ENCODE measurements at regions not wholly inside any gene's neighbourhood (a gene's known extent, or its start where the extent isn't known, plus 50 kb on each side); places are given as distances from the start of the nearest gene placed in this dataset.

DNA sequence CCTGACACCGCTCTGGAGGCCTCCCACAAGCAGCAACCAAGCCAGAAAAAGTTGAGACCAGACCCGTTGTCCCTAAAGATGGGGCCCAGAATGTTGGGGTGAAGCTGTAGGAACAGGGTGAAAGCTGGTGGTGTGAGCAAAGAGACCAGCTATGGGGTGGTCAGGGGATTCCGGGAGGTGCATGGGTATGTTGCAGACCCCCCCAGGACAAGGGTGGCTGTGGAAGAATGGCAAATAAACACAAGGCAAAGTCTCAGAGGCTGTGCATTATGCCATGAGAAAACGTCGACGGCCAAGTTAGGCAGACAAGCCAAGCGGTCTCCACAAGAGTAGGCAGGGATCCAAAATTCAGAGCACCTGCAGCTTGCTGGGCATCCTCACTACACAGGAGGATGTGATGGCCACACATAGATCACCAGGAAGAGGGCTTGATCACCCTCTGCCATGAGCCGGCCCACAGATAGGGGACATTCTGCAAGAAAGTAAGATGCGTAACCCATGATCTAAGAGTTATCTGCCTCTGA is 58.8 kb upstream of the KCNA1 start:
- Mint-ChIP-seq H3K4me3 (no peak overlapping the region), H3K9me3 (no peaks in the 10 kb centered on the region), H3K4me1 (peaks cover 3 to 12% (median 7%) of the 10 kb centered on the region in 4 donors), H3K36me3 (no peaks in the 10 kb centered on the region), H3K27ac (no peak overlapping the region), H3K27me3 (peaks cover 10% of the 10 kb centered on the region)
- peaks cover 3% of the 10 kb centered on the region for H3K4me1 ChIP-seq (ENCODE audit: control insufficient read depth, insufficient read depth, low read length, poor library complexity, severe bottlenecking)
- H3K27me3 ChIP-seq (ENCODE audit: control insufficient read depth, insufficient read depth, low read length) = no peaks in the 10 kb centered on the region
- H3K4me3 ChIP-seq (ENCODE audit: low read depth, low read length) = no peak overlapping the region
- H3K27ac ChIP-seq (ENCODE audit: insufficient read depth, low read length, poor library complexity, severe bottlenecking) = no peak overlapping the region
- no peaks in the 10 kb centered on the region for H3K9me3 ChIP-seq (ENCODE audit: control insufficient read depth in 2 of 2, low read length in 2 of 2)
- no peak for ATAC-seq (ENCODE audit: low read depth in 2 of 2)
- H3K36me3 ChIP-seq (ENCODE audit: control insufficient read depth, insufficient read depth, low read length) = no peaks in the 10 kb centered on the region
- DNase-seq = no peak

DNA sequence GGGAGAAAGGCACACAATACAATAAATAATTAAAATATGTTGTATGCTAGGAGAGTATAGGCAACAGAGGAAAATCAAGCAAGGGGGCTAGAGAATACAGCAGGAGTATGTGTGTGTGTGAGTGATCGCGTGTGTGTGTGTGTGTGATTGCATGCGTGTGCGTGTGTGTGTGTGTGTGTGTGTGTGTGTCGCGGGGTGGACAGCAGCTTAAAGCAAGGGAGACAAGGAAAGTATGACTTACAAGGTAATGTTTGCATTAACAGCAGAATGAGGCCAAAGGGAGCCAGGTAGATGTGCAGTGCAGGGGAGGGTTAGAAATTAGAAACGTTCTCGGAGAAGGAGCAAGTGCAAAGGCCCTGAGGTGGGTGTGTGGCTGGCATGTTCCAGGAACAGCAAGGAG is 57.4 kb upstream of the KCNA1 start:
- Histone ChIP-seq H3K4me3 (ENCODE audit: low read depth, low read length) (no peak overlapping the region), H3K36me3 (ENCODE audit: control insufficient read depth, insufficient read depth, low read length) (no peaks in the 10 kb centered on the region), H3K27ac (ENCODE audit: insufficient read depth, low read length, poor library complexity, severe bottlenecking) (no peak overlapping the region), H3K27me3 (ENCODE audit: control insufficient read depth, insufficient read depth, low read length) (no peaks in the 10 kb centered on the region), H3K4me1 (ENCODE audit: control insufficient read depth, insufficient read depth, low read length, poor library complexity, severe bottlenecking) (peaks cover 3% of the 10 kb centered on the region), H3K9me3 (ENCODE audit: control insufficient read depth in 2 of 2, low read length in 2 of 2) (no peaks in the 10 kb centered on the region)
- DNase-seq (no peak), ATAC-seq (ENCODE audit: low read depth in 2 of 2) (no peak)
- no peaks in the 10 kb centered on the region for H3K36me3 Mint-ChIP-seq
- H3K27me3 Mint-ChIP-seq = peaks cover 19% of the 10 kb centered on the region
- H3K4me3 Mint-ChIP-seq = no peak overlapping the region
- H3K9me3 Mint-ChIP-seq = no peaks in the 10 kb centered on the region
- no peak overlapping the region for H3K27ac Mint-ChIP-seq
- peaks cover 3 to 17% (median 10%) of the 10 kb centered on the region in 4 donors for H3K4me1 Mint-ChIP-seq

DNA sequence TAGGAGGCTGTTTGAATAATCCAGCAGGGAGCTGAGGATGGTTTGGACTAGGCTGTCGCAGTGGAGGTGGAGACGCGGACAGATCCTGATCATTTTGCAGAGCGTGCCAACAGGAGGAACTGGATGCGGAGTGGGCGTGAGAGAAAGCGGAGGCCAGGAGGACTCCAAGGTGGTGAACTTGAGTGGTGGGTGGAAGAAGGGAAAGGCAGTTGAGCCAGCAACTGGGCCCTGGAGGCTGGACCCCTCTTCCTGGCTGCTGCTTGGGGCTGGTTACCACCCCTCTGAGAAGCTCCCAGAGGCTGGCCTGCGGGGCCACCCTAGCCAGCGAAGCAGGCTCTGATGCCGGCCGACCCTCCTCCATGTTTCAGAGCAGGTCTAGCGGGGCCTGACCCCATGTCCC is 56.8 kb upstream of the KCNA1 start:
- Histone ChIP-seq H3K27me3 (ENCODE audit: control insufficient read depth, insufficient read depth, low read length) (no peaks in the 10 kb centered on the region), H3K36me3 (ENCODE audit: control insufficient read depth, insufficient read depth, low read length) (no peaks in the 10 kb centered on the region), H3K27ac (ENCODE audit: insufficient read depth, low read length, poor library complexity, severe bottlenecking) (no peak overlapping the region), H3K9me3 (ENCODE audit: control insufficient read depth in 2 of 2, low read length in 2 of 2) (no peaks in the 10 kb centered on the region), H3K4me3 (ENCODE audit: low read depth, low read length) (no peak overlapping the region), H3K4me1 (ENCODE audit: control insufficient read depth, insufficient read depth, low read length, poor library complexity, severe bottlenecking) (peaks cover 5% of the 10 kb centered on the region)
- Mint-ChIP-seq H3K4me1 (peaks cover 3 to 22% (median 14%) of the 10 kb centered on the region in 4 donors), H3K4me3 (no peak overlapping the region), H3K27ac (no peak overlapping the region), H3K9me3 (no peaks in the 10 kb centered on the region), H3K36me3 (no peaks in the 10 kb centered on the region), H3K27me3 (peaks cover 25% of the 10 kb centered on the region)
- ATAC-seq (ENCODE audit: low read depth in 2 of 2) (no peak), DNase-seq (no peak)

DNA sequence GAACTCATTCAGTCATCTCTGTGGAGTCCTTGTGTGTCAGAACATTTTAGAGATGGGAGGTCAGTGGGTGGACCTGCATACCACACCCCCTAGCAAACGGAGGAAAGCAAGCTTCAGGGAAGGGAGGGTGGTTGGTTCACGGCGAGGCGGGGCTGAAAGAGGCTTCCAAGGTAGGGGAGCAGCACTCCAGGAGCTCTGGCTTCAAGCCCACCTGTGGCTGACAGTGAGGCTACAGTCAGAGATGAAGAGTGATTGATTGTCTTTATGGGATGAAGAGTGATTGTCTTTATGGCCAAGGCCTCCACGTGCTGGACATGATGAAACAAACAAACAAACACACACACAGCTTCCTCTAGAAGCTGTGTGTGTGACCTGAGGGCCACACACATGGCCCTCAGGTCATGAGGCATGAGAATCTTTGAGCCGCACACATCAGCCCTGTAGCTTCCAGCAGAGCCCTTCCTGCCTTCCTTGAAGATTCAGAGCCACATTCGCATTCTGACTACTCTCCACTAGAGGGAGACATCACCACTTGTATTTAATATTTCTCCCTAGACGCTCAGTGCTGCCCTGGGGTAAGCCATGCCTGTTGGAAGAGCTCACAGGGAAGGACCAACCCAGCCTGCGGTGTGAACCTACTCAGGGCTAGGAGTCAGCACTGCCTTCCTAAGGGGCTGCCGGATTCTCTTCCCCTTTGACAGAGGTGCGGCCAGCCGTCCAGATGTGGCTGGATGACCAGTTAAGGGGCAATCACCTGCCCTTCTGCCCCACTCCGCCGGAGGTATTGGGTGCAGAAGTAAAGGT is 54.4 kb upstream of the KCNA1 start:
- no peaks in the 10 kb centered on the region for H3K9me3 Mint-ChIP-seq
- Histone ChIP-seq H3K4me1 (ENCODE audit: control insufficient read depth, insufficient read depth, low read length, poor library complexity, severe bottlenecking) (peaks cover 10% of the 10 kb centered on the region), H3K36me3 (ENCODE audit: control insufficient read depth, insufficient read depth, low read length) (no peaks in the 10 kb centered on the region), H3K27ac (ENCODE audit: insufficient read depth, low read length, poor library complexity, severe bottlenecking) (no peak overlapping the region), H3K27me3 (ENCODE audit: control insufficient read depth, insufficient read depth, low read length) (peaks cover 2% of the 10 kb centered on the region), H3K9me3 (ENCODE audit: control insufficient read depth in 2 of 2, low read length in 2 of 2) (no peaks in the 10 kb centered on the region), H3K4me3 (ENCODE audit: low read depth, low read length) (no peak overlapping the region)
- ATAC-seq (ENCODE audit: low read depth in 2 of 2) = peak; percentile 63 to 73
- peak; percentile 21 to 82 (median 58) for DNase-seq
- peaks cover 0 to 28% (median 15%) of the 10 kb centered on the region in 4 donors for H3K4me1 Mint-ChIP-seq
- H3K4me3 Mint-ChIP-seq = no peak overlapping the region
- no peaks in the 10 kb centered on the region for H3K36me3 Mint-ChIP-seq
- H3K27ac Mint-ChIP-seq = no peak overlapping the region
- peaks cover 31% of the 10 kb centered on the region for H3K27me3 Mint-ChIP-seq

DNA sequence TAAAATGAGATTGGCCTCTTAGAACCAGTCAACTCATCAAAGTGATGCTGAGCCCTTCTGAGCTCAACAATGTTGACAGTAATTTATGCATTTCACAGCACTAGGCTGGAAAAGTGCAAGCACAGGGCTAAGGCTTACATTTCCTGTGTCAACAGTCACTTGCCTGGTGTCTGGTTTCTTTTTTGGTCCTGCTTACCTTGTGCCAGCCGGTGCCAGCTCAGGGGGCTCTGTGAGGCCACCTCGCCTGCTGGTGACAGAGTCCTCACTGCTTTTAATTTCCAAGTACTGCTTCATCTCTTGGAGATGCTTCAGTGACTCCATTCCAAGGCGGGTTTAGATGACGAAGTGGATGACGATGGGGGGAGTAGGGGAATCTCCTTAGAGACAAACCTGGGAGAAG is 53.1 kb upstream of the KCNA1 start:
- DNase-seq (peak in 1 of 3 donors; percentile 26), ATAC-seq (ENCODE audit: low read depth in 2 of 2) (no peak)
- Mint-ChIP-seq H3K27me3 (peaks cover 40% of the 10 kb centered on the region), H3K4me3 (no peak overlapping the region), H3K36me3 (no peaks in the 10 kb centered on the region), H3K9me3 (no peaks in the 10 kb centered on the region), H3K27ac (no peak overlapping the region), H3K4me1 (peaks cover 0 to 28% (median 15%) of the 10 kb centered on the region in 4 donors)
- Histone ChIP-seq H3K27ac (ENCODE audit: insufficient read depth, low read length, poor library complexity, severe bottlenecking) (no peak overlapping the region), H3K9me3 (ENCODE audit: control insufficient read depth in 2 of 2, low read length in 2 of 2) (no peaks in the 10 kb centered on the region), H3K4me1 (ENCODE audit: control insufficient read depth, insufficient read depth, low read length, poor library complexity, severe bottlenecking) (peaks cover 10% of the 10 kb centered on the region), H3K4me3 (ENCODE audit: low read depth, low read length) (no peak overlapping the region), H3K36me3 (ENCODE audit: control insufficient read depth, insufficient read depth, low read length) (no peaks in the 10 kb centered on the region), H3K27me3 (ENCODE audit: control insufficient read depth, insufficient read depth, low read length) (peaks cover 2% of the 10 kb centered on the region)

DNA sequence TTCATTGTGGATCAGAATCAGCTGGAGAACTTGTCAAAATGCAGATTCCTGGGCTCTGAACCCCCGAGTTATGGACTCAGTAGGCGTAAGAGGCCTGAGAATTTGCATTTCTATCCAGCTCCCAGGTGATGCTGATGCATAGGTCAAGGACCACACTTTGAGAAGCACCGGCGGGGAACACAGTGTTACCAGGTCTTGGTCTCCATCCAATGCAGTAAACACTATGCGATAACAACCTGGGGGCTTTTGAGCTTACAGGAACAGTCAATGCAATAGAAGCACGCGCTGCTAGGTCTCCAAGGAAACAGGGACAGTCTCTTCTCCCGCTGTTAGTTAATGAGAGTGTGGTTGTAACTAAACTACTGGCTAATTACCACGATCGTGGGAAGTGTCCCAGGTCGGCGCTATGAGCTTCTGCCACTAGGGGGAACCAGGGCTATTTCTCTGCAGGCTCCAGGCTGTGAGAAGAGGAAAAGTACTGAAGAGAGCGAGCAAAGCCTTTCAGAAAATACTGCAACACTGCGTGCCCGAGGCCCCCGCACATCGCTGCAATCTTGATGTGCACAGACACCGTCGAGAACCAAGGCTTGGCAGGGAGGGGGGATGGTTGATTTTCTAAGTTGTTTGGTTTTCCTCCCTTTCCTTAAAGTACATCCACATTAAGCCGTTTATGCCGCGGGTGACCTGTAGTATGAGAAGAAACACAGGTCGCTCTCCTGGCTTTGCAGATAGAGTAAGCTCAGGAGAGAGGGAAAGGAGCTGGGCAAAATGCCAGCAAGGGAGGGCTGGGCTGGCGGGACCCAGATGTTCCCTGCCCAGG is 52.0 kb upstream of the KCNA1 start:
- peak; percentile 74 to 81 for ATAC-seq (ENCODE audit: low read depth in 2 of 2)
- Mint-ChIP-seq H3K27ac (peak overlapping the region in 2 of 3 donors; percentile 56 to 80), H3K9me3 (no peaks in the 10 kb centered on the region), H3K36me3 (no peaks in the 10 kb centered on the region), H3K4me1 (peaks cover 0 to 28% (median 15%) of the 10 kb centered on the region in 4 donors), H3K27me3 (peaks cover 46% of the 10 kb centered on the region), H3K4me3 (peak overlapping the region in 2 of 4 donors; percentile 77 to 89)
- Histone ChIP-seq H3K4me1 (ENCODE audit: control insufficient read depth, insufficient read depth, low read length, poor library complexity, severe bottlenecking) (peaks cover 10% of the 10 kb centered on the region), H3K27ac (ENCODE audit: insufficient read depth, low read length, poor library complexity, severe bottlenecking) (no peak overlapping the region), H3K27me3 (ENCODE audit: control insufficient read depth, insufficient read depth, low read length) (peaks cover 2% of the 10 kb centered on the region), H3K36me3 (ENCODE audit: control insufficient read depth, insufficient read depth, low read length) (no peaks in the 10 kb centered on the region), H3K4me3 (ENCODE audit: low read depth, low read length) (peak overlapping the region; percentile 5), H3K9me3 (ENCODE audit: control insufficient read depth in 2 of 2, low read length in 2 of 2) (no peaks in the 10 kb centered on the region)
- DNase-seq = peak; percentile 30 to 78 (median 63)

DNA sequence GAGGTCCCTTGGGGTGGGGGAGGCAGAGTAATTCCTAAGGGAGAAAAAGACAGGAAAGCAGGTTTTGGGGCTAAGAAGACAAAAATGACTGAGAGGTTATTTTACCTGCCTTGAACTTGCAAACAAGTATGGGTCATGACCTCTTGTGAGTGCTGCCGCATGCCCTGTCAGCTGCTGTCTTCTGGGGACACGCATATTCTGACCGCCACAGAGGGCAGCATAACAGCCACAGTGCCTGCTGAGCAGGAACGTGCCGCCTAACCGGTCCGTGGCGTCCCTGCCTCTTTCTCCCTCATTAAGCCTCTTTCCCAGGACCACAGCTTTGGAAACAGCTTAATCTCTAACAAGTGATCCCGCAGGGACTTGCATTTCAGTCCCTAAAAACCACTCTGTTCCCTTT is 51.3 kb upstream of the KCNA1 start:
- peak overlapping the region in 2 of 4 donors; percentile 77 to 89 for H3K4me3 Mint-ChIP-seq
- H3K36me3 ChIP-seq (ENCODE audit: control insufficient read depth, insufficient read depth, low read length) = no peaks in the 10 kb centered on the region
- H3K36me3 Mint-ChIP-seq = no peaks in the 10 kb centered on the region
- H3K4me3 ChIP-seq (ENCODE audit: low read depth, low read length) = no peak overlapping the region
- peak overlapping the region in 1 of 3 donors; percentile 28 for H3K27ac Mint-ChIP-seq
- peaks cover 2% of the 10 kb centered on the region for H3K27me3 ChIP-seq (ENCODE audit: control insufficient read depth, insufficient read depth, low read length)
- ATAC-seq (ENCODE audit: low read depth in 2 of 2) (no peak), DNase-seq (no peak)
- H3K4me1 ChIP-seq (ENCODE audit: control insufficient read depth, insufficient read depth, low read length, poor library complexity, severe bottlenecking) = peaks cover 10% of the 10 kb centered on the region
- H3K9me3 ChIP-seq (ENCODE audit: control insufficient read depth in 2 of 2, low read length in 2 of 2) = no peaks in the 10 kb centered on the region
- H3K9me3 Mint-ChIP-seq = no peaks in the 10 kb centered on the region
- peaks cover 0 to 28% (median 15%) of the 10 kb centered on the region in 4 donors for H3K4me1 Mint-ChIP-seq
- H3K27ac ChIP-seq (ENCODE audit: insufficient read depth, low read length, poor library complexity, severe bottlenecking) = no peak overlapping the region
- H3K27me3 Mint-ChIP-seq = peaks cover 48% of the 10 kb centered on the region

All from CD4-positive, CD25-positive, alpha-beta regulatory T cell (primary cell).